Activated T-cell treated with anti-CD3 and anti-CD28 coated beads for 1 hour (primary cell): ENCODE measurements at regions not wholly inside any gene's neighbourhood (a gene's known extent, or its start where the extent isn't known, plus 50 kb on each side); places are given as distances from the start of the nearest gene placed in this dataset.

Source experiments
- DNase-seq: peaks from one replicate; pipeline ENCODE4 v3.0.0-alpha.2; 2020; ENCODE audit warnings: low read depth

GRCh38 chr6:138550346-138550767 is 51.1 kb upstream of the NHSL1 start:
- DNase-seq: no peak

GRCh38 chr6:138554146-138554545 is 54.9 kb upstream of the NHSL1 start:
- DNase-seq: no peak

- no peak for DNase-seq
Measured at GRCh38 chr6:138555421-138555988, 56.2 kb upstream of the NHSL1 start.

GRCh38 chr6:138557147-138557546 is 57.9 kb upstream of the NHSL1 start:
- no peak for DNase-seq

- DNase-seq: no peak
Measured at GRCh38 chr6:138559143-138559542, 59.8 kb upstream of the NHSL1 start.

- DNase-seq: no peak
Measured at GRCh38 chr6:138560130-138560860, 61.0 kb upstream of the NHSL1 start.

GRCh38 chr6:138562691-138563090 is 63.4 kb upstream of the NHSL1 start:
- DNase-seq: no peak

GRCh38 chr6:138563231-138563630 is 63.9 kb upstream of the NHSL1 start:
- no peak for DNase-seq

GRCh38 chr6:138563650-138564049 is 64.4 kb upstream of the NHSL1 start:
- DNase-seq: no peak

- no peak for DNase-seq
Measured at GRCh38 chr6:138564170-138564721, 65.0 kb upstream of the NHSL1 start.

GRCh38 chr6:138567052-138567451 is 67.8 kb upstream of the NHSL1 start:
- no peak for DNase-seq

GRCh38 chr6:138568997-138569396 is 69.7 kb upstream of the NHSL1 start:
- no peak for DNase-seq

- DNase-seq: no peak
Measured at GRCh38 chr6:138569554-138569953, 70.3 kb upstream of the NHSL1 start.

GRCh38 chr6:138569970-138570724 is 70.9 kb upstream of the NHSL1 start:
- no peak for DNase-seq

GRCh38 chr6:138570725-138571029 is 71.4 kb upstream of the NHSL1 start:
- DNase-seq: no peak

- DNase-seq: no peak
Measured at GRCh38 chr6:138571181-138571580, 71.9 kb upstream of the NHSL1 start.

- DNase-seq: no peak
Measured at GRCh38 chr6:138571585-138572166, 72.4 kb upstream of the NHSL1 start.

- DNase-seq: no peak
Measured at GRCh38 chr6:138572167-138572875, 73.0 kb upstream of the NHSL1 start.

- no peak for DNase-seq
Measured at GRCh38 chr6:138572885-138573284, 73.6 kb upstream of the NHSL1 start.

- no peak for DNase-seq
Measured at GRCh38 chr6:138575257-138575656, 76.0 kb upstream of the NHSL1 start.

GRCh38 chr6:138576313-138576712 is 77.0 kb upstream of the NHSL1 start:
- DNase-seq: no peak
